HG02884 (cell line): ENCODE measurements at regions not wholly inside any gene's neighbourhood (a gene's known extent, or its start where the extent isn't known, plus 50 kb on each side); places are given as distances from the start of the nearest gene placed in this dataset.
"Not testable (repeated sequence)": the region's sequence is repeated elsewhere in the genome, so short reads cannot be mapped to it uniquely, and the experiment has no call there.

Source experiments
- ATAC-seq: cut with Tn5 transposase; IDR thresholded peaks from one replicate; pipeline ENCODE4 v1.9.1; 2021; ENCODE audit warnings: mild to moderate bottlenecking, moderate library complexity; ENCODE audit not compliant: unreplicated experiment

DNA sequence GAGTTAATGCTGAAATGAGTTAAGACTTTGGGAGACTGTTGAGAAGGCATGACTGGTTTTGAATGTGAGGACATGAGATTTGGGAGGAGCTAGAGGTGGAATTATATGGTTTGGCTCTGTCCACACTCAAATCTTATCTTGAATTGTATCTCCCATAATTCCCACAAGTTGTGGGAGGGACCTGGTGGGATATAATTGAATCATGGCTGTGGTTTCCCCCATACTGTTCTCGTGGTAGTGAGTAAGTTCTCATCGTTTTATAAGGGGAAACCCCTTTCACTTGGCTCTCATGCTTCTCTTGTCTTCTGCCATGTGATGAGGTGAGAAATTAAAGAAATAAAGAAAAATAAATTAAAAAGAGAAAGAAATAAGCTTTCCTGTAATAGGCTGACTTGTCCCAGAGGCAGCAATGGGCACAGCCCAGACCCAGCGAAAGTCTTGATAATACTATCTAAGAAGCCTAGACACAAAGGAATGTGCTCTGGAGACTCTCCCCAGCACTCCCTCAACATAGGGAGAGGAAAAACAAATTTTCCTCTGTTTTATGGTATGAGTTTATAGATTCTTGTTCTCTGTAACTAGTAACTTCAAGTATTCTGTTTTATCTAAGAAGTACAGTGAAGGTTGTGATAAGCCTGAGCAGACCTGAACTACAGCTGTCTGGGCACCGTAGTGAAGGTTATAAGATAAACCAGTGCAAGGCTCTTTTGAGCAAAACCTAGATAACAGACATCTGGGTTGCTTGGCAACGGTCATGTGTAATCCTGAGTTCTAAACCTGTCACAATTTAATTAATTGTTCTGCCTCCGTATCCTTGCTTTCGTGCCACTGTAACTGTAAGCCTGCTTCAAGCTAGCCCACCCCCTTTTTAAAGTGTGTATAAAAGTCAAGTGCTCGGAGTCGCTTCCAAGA lies 88.9 kb upstream of the ECI2 start:
- ATAC-seq: no peak

DNA sequence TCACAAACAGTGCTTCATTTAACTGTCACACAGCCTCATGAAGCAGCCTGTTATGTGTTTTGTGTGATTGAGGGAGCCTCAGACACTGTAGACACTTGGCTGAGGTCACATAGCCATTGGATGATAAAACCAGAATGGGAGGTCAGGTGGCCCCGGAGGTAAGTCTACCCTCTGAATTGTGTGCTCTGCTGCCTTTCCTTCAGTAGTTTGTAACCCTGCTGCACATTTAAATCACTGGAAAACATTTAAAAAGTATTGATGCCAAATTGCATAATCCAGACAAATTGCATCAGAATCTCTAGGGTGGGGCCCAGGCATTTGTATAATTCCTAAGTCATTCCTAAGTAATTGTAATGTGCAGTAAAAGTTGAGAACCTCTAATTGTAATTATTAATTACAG lies 85.2 kb upstream of the ECI2 start:
- no peak for ATAC-seq

DNA sequence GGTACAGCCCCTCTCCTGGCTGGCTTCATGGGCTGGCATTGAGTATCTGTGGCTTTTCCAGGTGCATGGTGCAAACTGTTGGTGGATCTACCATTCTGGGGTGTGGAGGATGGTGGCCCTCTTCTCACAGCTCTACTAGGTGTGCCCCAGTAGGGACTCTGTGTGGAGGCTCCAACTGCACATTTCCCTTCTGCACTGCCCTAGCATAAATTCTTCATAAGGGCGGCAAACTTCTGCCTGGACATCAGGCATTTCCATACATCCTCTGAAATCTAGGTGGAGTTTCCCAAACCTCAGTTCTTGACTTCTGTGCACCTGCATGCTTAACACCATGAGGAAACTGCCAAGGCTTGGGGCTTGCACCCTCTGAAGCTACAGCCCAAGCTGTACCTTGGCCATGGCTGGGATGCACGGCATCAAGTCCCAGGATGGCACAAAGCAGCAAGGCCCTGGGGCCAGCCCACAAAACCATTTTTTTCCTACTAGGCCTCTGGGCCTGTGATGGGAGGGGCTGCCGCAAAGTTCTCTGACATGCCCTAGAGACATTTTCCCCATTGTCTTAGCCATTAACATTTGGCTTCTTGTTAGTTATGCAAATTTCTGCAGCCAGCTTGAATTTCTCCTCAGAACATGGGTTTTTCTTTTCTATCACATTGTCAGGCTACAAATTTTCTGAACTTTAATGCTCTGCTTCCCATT lies 83.4 kb upstream of the ECI2 start:
- ATAC-seq: not testable (repeated sequence)

DNA sequence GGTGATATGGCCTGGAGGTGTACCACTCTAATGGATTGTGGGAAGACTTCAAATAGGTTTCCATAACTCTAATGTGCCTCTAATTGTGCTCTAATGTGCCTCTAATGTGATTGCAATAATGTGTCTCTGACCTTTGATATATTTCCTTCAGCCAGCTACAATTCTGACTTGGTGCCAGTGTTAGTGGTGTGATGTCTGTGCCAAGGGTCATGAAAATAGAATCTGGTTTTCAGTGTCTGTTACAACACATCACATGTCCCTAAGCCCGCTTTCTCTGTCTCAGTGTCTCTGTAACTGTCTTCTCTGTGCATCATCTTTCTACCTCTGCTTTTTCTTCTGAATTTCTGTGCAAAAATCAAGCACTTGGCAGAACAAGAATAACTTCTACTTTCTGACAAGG lies 77.2 kb upstream of the ECI2 start:
- no peak for ATAC-seq

DNA sequence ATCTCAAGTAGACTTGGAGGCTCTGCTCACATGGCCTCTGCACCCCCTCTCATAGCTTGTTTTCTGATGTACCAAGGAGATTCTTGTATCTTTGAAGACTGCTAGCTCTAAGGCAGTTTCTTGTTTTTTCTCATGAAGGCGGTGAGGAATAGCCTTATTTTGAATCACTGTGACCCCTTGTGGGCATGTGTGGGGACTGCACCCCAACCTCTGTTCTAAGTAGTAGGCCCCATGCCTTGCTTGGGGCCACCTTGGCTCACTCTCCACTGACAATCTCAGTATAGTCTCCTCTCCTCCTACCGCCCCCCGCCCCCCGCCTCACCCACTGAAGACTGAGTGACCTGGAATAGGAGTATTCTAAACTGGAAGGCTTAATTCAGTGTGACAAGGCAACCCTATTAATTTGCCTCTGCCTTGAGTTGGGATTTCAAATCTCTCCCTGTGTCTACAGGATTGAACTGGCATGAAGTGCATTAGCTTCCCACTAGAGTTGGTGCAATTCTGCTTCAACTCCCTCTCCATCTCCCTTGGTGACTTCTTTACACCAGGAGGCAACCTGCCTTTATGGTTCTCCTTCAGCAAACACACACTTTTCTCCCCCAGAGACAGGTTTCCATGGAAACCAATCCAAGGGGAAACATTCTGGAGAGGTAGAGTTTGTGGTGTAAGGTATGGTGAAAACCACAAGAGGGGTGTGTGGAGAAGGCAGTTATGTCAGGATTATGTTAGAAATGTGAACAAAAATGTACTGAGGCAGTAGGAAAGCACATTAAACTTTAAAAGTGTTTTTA lies 75.4 kb upstream of the ECI2 start:
- peak; percentile 69 for ATAC-seq

DNA sequence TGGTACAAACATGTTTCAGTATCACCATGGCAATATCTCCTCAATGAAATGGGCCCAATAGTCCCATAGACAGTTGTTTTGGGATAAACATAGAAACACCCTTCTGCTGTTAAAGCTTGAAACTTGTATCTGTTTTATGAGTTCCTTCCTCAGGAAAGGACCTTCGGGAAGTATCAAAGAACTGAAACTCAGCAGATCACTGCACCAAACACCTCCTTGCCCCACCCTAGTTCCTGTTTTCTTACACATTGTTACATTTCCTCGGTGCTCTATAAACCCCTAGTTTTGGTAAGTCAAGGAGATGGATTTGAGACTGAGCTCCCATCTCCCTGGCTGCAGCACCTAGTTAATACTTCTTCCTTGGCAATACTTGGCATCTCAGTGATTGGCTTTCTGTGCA lies 73.8 kb upstream of the ECI2 start:
- ATAC-seq: no peak

DNA sequence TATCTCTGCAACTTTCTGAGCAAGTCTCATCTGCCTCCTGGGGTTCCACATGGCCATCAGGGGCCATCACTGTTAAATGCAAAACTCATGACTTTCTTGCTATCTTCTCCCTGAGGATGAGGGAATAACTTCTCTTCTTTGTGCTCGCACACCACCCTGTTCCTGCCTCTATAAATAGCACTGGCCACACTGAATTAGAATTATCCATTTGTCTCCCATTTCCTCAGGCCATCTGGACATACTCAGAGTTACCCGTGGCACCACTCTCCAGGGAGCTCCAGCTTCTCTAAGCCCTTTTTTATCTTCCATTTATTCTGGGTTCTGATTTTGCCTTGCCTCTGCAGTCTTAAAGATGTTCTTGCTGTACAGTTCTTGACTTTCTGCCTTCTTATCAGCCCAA lies 72.8 kb upstream of the ECI2 start:
- ATAC-seq: no peak

DNA sequence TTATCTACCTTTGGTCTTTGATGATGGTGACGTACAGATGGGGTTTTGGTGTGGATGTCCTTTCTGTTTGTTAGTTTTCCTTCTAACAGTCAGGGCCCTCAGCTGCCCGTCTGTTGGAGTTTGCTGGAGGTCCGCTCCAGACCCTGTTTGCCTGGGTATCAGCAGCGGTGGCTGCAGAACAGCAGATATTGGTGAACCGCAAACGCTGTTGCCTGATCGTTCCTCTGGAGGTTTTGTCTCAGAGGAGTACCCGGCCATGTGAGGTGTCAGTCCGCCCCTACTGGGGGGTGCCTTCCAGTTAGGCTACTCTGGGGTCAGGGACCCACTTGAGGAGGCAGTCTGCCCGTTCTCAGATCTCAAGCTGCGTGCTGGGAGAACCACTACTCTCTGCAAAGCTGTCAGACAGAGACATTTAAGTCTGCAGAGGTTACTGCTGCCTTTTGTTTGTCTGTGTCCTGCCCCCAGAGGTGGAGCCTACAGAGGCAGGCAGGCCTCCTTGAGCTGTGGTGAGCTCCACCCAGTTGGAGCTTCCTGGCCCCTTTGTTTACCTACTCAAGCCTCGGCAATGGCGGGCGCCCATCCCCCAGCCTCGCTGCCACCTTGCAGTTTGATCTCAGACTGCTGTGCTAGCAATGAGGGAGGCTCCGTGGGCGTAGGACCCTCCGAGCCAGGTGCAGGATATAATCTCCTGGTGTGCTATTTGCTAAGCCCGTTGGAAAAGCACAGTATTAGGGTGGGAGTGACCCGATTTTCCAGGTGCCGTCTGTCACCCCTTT lies 68.5 kb upstream of the ECI2 start:
- not testable (repeated sequence) for ATAC-seq

DNA sequence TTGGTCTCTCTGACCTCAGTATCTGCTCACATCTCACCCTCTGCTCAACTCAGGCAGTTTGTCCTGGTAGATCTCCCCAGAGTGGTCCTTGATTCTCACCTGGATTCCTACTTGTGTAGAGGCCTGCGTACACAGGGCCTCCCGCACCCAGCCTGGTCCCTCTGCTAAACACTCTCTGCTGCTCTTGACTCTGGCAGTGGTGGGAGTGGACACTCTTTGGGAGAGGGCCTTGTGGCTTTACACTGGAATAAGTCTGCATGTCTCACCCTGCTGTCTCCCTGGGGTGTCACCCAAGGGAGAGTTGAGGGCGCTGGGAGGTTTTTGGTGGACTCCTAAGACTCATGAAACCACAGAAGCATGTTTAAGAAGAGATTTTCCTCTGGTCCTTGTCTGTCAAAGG lies 57.3 kb upstream of the ECI2 start:
- ATAC-seq: no peak

DNA sequence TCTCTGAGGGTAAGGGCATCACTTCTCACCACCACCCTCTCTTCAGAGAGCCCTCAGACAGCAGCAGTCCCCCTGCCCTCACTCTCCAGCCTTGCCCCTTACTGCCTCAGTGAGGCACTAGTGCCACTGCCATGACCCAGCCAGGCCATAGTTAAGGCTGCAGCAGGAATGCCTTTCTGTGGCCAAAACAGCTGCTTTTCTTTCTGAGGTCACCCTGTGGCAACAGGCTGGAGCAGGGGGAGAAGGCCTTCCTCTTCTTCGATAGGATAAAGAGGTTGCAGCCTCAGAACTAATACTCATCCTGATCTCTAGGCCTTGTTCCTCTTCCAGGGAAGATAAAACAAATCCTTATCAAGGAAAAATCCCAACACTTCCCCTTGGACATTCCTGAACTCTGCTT lies 56.8 kb upstream of the ECI2 start:
- no peak for ATAC-seq

DNA sequence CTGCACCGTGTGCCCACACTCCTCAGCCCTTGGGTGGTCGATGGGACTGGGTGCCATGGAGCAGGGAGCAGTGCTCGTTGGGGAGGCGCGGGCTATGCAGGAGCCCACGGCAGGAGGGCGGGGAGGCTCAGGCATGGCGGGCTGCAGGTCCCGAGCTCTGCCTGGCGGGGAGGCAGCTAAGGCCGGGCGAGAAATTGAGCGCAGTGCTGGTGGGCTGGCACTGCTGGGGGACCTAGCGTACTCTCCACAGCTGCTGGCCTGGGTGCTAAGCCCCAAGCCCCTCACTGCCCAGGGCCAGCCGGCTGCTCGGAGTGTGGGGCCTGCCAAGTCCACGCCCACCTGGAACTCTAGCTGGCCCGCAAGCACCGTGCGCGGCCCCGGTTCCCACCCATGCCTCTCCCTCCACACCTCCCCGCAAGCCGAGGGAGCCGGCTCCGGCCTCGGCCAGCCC lies 55.9 kb upstream of the ECI2 start:
- no peak for ATAC-seq

DNA sequence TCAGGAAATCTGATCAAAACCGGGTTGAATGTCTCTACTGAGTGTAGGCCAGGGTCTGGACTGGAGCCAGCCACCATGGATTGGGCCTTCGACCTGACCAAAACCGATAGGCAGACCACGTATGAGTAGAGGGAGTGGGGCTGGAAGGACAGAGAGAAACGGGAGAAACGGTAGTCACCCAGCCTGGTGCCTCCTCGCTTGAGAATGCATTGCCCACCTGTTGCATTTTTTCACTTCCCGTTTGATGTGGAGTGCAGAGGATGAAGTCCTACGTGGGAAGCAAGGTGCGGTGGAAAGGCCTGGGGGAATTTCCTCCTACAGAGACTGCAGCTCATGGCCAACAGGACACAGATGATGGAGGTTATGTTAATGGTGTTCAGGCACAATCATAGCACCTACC lies 53.9 kb upstream of the ECI2 start:
- ATAC-seq: no peak

DNA sequence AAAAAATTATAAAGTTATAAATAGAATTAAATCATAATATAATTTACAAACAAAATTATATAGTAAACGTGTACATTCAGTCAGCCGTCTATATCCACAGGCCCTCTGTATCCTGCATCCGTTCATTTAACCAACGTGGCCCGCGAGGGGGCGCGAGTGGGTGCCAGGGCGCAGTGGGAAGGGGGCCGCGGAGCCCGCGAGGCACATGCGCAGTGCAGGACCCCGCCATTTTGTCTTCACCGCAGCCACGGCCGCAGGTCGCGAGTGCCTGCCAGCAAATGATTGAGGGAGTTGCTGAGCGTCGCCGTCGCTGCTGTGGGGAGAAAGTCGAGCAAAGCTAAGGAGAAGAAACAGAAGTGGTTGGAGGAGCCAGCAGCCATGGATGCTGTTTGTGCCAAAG lies 53.4 kb upstream of the ECI2 start:
- no peak for ATAC-seq

DNA sequence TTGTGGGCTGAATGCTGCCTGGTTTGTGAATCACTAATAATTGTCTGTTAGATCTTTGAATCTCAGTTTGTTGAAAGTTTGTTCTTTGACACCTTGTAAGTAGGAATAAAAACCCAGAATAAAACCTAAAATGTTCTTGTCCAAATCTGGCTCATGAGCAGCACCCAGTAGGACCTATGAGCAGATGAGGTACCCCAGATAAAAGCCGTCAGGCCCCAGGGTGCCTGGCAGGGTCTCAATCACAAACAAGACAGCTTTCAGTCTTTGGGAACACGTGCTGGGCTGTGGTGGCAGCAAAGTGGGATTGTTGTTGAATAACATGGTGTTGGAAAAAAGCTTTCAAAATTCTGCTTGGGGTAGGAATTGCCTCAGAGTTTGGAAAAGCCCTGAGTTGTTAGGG lies 52.1 kb upstream of the ECI2 start:
- ATAC-seq: no peak

DNA sequence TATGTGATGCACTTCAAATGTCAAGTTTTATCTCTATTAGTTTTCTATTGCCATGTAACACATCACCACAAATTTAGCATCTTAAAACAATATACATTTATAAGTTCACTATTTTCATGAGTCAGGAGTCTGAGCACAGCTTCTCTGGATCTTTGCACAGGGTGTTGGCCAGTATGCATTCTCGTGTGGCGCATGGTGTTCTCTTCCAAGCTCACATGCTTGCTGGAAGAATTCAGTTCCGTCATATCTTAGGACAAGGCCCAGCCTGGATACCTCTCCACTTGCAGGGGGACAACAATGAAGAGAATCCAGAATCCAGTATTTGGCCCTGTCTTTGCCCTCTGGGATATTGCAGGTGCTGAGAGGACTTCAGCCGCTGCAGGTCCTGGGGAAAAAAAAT lies 51.0 kb upstream of the ECI2 start:
- no peak for ATAC-seq

DNA sequence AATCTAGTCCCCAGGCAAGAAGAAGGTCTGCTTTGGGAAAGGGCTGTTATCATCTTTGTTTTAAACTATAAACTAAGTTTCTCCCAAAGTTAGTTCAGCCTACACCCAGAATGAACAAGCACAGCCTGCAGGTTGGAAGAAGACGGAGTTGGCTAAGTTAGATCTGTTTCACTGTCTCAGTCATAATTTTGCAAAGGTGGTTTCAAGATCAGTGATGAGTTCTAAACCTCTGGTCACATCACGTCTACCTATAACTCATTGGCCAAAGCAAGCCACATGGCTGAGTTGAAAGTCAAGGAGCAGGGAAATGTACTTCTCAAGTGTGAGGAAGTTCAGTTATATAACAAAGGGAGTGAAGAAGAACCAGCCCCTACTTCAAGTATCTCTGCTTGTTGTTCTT lies 50.5 kb upstream of the ECI2 start:
- no peak for ATAC-seq

DNA sequence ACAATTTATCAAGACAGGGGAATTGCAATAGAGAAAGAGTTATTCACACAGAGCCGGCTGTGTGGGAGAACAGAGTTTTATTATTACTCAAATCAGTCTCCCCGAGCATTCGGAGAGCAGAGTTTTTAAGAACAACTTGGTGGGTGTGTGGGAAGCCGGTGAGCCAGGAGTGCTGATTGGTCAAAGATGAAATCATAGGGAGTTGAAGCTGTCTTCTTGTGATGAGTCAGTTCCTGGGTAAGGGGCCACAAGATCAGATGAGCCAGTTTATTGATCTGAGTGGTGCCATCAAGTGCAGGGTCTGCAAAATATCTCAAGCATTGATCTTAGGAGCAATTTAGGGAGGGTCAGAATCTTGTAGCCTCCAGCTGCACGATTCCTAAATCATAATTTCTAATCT lies 50.0 kb upstream of the ECI2 start:
- ATAC-seq: no peak
